Uterus (tissue), 2 donors: ENCODE measurements at regions not wholly inside any gene's neighbourhood (a gene's known extent, or its start where the extent isn't known, plus 50 kb on each side); places are given as distances from the start of the nearest gene placed in this dataset.

Experiments
- POLR2A ChIP-seq, 2 donors: fragments of 450-650 bp; IDR thresholded peaks; one replicate each; pipeline ENCODE4 v1.6.1; 2016; ENCODE audit warnings: antibody characterized with exemption in 2 of 2, mild to moderate bottlenecking in 1 of 2, moderate library complexity in 1 of 2
- TF ChIP-seq, protein P1 (sequence below), 4 experiments: fragments of 200-600 bp in 2 of 4; fragments of 450-650 bp in 2 of 4; sonication (generic) in 2 of 4; IDR thresholded peaks; one replicate each; pipeline ENCODE4 v1.5.1; 2016 to 2019; ENCODE audit warnings: antibody characterized with exemption in 4 of 4, mild to moderate bottlenecking in 2 of 4, moderate library complexity in 1 of 4

DNA sequence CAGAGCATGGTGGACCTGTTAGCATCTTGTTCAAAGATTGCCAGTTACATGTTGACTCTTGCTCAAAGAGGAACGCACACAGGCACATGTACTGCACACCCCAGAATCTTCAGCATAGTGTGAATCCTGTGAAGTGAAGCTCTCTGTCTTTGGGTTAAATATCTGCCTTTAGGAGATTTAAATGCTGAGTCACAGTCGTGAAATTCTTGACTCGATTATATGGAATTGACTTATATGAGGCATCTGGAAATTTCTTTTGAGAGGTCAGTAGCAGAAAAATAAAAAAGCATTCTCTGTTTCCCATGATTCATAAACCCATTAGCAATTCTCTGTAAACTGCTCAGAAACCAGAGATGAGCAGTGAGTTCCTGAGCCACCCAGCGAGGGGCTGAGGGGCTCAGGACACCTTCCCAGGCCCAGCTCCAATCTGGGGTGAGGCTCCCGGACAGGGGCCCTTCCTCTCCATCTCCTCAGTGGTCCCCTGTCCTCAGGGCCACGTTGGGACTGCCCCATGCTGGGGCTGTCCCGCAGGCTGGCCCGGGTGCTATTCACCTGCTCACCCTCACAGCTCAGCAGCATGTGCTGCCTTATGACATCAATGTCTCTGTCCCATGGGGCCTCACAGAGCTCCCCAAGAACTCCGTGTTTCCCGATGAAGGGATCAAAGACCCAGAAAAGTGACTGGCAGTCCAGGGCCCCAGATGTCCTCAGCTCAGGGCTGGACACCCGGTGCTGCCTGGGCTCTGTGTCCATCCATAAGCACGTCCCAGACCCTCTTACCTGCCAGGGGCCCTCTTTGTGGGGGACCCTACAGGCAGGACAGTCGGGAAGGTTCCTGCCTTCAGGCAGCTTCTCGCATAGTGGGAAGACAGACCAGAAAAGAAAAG lies 50.0 kb upstream of the INSIG1 start:
- TF ChIP-seq, protein P1, sequence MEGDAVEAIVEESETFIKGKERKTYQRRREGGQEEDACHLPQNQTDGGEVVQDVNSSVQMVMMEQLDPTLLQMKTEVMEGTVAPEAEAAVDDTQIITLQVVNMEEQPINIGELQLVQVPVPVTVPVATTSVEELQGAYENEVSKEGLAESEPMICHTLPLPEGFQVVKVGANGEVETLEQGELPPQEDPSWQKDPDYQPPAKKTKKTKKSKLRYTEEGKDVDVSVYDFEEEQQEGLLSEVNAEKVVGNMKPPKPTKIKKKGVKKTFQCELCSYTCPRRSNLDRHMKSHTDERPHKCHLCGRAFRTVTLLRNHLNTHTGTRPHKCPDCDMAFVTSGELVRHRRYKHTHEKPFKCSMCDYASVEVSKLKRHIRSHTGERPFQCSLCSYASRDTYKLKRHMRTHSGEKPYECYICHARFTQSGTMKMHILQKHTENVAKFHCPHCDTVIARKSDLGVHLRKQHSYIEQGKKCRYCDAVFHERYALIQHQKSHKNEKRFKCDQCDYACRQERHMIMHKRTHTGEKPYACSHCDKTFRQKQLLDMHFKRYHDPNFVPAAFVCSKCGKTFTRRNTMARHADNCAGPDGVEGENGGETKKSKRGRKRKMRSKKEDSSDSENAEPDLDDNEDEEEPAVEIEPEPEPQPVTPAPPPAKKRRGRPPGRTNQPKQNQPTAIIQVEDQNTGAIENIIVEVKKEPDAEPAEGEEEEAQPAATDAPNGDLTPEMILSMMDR (IDR thresholded peaks at IDR 0.05): no peak
- TF ChIP-seq POLR2A (IDR thresholded peaks at IDR 0.05): no peak
